ENCODE measurements at regions not wholly inside any gene's neighbourhood (a gene's known extent, or its start where the extent isn't known, plus 50 kb on each side); places are given as distances from the start of the nearest gene placed in this dataset.

GRCh38 chr7:67553378-67553777, 556.7 kb downstream of the TYW1 start:
- DNase-seq (ENCODE audit: low spot score): no peak

- no peak for DNase-seq (ENCODE audit: low spot score)
These were observed 558.4 kb downstream of the TYW1 start for GRCh38 chr7:67554986-67555385.

GRCh38 chr7:67564959-67565358, 568.3 kb downstream of the TYW1 start:
- no peak for DNase-seq (ENCODE audit: low spot score)

DNA sequence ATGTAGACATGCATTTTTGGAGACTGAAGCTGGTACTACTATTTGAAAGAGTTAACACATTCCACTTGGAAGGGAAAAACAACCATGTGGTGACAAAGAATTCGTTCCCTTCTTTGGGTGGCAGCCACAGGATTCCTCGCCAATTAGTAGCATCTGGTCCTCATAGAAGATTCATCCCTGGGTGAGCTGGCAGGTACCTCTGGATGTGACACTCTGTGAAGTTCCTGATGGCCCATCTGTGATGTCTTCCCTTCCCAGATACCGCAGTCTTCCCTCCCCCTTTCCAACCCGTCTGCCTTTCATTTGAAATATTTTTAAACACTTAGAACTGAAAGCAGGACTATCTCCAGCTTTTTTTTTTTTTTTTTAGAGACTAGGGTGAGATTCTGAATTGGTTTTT, 569.5 kb downstream of the TYW1 start:
- no peak for DNase-seq (ENCODE audit: low spot score)

- DNase-seq (ENCODE audit: low spot score): no peak
These were observed 574.5 kb downstream of the TYW1 start for GRCh38 chr7:67571026-67571545.

DNA sequence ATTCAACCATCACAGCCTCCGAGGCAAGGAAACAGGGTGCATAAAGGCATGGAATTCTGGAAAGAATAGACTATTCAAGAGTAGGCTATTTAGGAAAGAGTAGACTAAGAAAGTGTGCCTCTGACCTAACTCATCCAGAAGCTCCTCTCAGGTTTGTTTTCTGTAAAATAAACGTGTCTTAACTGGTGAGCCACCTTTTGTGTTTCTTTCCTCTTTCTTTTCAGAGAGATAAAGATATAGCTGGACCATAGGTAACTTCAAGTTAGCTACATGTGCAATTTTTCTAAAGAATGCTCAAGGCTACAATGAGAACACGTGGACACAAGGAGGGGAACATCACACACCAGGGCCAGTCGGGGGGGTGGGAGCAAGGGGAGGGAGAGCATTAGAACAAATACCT, 577.0 kb downstream of the TYW1 start:
- no peak for DNase-seq (ENCODE audit: low spot score)

GRCh38 chr7:67588631-67589030, 592.0 kb downstream of the TYW1 start:
- no peak for DNase-seq (ENCODE audit: low spot score)

- no peak for DNase-seq (ENCODE audit: low spot score)
These were observed 592.5 kb downstream of the TYW1 start for GRCh38 chr7:67589183-67589582.

DNA sequence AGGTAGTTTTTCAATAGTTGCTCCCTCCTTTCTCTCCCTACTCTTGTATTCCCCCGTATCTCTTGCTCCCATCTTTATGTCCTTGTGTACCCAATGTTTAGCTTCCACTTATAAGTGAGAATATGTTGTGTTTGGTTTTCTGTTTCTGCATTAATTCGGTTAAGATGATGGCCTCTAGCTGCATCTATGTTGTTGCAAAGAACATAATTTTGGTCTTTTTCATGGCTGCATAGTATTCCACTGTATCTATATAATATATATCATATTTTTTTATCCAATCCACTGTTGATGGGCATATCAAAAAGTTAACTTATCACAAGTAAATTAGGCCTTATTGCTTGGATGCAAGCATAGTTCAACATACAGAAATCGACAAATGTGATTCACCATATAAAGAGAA, 594.0 kb downstream of the TYW1 start:
- DNase-seq (ENCODE audit: low spot score): no peak

GRCh38 chr7:67593794-67594193, 597.2 kb downstream of the TYW1 start:
- no peak for DNase-seq (ENCODE audit: low spot score)

DNA sequence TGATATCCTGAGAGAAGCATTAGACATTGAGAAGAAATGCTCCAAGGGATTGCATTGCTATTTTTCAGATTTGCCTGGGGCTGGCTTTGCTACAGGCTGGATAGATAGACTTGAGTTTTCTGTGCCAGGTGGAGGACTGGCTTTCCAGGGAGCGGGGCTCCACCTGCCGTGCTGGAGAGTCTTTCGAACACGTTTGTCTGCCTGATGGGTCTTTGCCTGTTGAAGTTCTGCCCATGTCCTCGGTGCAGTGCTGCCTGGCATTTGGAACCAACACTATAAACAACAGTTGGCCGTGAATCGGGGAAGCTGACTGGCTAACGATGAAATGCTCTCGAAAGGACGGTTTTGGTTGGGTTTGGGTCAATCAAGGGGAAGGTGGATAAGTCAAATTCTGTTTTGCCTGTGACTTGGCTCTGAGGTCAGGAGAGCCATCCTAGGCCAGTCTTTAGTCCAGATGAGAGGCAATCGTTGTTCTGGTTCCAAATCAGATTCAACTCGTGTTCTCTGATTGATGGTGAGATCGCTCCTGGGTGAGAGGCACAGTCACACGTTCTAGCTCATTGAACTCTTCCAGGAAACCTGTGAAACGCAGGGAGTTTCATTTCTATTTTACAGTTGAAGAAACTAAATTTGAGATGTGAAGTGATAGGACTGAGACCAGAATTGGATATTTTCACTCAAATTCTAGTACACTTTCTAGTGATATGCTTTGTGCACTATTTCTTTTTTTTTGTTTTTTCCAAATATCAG, 599.0 kb downstream of the TYW1 start:
- DNase-seq (ENCODE audit: low spot score): no peak

DNA sequence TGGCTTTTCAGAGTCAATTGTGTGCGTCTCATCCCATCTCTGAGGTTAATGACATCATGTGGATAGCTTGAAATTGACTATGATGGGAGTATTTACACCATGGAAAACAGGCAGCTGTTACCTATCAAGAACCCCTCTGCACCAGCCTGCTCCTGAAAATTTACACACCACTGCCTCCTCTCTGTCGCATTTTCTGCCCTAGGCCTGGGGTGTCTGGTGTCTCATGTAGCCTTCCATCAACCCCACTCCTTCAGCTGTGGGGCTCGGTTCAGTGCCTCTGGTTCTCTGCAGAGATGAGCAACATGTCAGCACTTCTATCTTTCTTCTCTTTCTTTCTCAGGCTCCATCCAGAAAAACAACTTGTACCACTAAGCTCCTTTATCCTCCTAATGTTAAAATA, 600.5 kb downstream of the TYW1 start:
- DNase-seq (ENCODE audit: low spot score): no peak

DNA sequence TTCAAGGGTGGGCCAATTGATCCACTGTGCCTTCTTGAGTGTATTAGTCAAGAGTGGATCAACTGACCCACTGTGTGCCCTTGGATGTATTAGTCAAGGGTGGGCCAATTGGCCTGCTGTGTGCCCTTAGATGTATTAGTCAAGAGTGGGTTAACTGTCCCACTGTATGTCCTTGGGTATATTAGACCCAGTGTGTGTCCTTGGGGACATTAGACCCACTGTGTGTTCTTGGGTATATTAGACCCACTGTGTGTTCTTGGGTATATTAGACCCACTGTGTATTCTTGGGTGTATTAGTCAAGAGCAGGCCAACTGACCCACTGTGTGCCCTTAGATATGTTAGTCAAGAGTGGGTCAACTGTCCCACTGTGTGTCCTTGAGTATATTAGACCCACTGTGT, 601.8 kb downstream of the TYW1 start:
- DNase-seq (ENCODE audit: low spot score): no peak

DNA sequence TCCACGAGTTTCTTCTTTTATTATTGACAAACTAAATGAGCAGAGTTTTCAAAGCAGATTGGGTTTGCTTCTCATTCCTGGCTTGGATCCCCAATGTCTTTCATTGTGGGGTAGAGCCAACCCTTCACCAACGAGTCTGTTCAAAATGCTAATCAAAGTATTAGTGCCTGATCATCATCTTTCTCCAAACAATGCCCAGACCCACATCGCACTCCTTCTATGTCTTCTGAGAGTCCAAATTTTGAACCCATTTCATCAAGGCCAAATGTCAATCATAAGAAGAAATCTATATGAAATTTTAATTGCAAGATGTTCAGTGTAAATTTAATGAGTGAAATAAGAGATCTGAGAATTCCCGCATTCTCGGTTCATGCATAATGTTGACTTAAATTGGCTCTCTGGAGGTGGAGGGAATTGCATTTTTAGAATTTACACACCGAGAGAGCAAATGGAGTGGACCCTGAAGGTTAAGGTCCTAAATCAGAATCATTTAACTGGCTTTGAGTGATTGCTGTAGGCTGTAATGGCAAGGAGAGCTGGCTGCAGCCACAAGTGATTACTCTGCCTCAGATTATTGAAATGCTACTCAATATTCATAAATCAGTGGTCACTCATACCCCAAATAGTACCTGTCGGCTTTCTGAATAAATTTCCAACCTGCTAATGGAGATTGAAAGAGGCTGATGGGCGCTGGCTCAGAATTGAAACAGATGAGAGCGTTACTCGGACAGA, 602.9 kb downstream of the TYW1 start:
- no peak for DNase-seq (ENCODE audit: low spot score)

- DNase-seq (ENCODE audit: low spot score): no peak
These were observed 605.7 kb downstream of the TYW1 start for GRCh38 chr7:67602246-67602887.

DNA sequence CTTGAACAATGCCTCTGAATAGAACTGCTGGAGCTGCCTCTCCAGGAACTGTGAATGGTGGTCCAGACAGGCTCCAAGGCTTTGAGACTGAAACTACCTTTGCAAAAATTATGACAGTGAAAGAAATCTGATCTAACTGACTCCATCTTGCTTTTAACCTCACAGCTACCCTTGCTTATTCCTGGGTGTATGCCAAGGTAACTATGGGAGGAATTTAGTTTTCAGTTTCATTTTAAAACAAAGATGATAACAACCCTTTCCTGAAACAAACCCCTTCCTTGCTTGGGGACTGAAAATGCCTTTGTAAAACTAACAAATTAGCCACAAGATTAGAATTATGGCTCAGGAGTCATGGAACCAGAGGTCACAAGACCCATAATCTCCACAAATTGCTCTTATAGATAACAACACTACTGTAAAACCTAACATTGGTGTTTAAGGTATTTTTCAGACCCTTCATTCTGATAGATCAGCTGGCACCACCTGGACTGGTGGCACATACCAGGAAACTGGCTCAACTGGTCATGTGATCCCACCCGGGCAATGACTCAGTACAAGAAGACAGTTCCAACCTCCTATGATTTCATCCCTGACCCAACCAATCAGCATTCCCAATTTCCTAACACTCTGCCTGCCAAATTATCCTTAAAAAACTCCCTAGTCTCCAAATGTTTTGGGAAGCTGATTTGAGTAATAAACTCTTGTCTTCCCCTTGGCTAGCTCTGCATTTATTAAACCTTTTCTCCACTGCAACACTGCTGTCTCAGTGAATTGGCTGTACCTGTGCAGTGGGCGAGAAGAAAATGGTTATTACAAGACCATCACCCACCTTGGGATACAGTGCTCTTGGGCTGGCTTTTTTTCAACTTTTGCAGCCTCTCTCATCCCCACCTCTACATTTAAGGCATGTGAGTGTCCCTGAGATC, 608.1 kb downstream of the TYW1 start:
- DNase-seq (ENCODE audit: low spot score): no peak

DNA sequence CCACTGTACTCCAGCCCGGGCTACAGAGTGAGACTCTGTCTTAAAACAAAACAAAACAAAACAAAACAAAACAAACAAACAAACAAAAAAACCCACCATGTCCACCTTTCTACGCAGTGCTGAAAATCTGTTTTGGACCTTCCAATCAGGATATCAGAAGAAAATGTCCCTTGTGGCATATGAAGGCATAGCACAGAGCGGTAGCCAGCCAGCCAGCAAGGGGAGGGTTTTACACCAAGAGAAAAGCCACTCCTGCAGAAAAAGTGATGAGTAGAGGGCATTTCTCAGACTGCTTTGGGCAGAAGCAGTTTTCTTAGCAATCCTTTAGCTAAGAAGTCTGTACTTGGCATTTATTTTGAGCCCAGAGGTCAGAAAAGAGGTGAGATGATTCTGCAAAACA, 612.2 kb downstream of the TYW1 start:
- no peak for DNase-seq (ENCODE audit: low spot score)

GRCh38 chr7:67610897-67611296, 614.3 kb downstream of the TYW1 start:
- no peak for DNase-seq (ENCODE audit: low spot score)

DNA sequence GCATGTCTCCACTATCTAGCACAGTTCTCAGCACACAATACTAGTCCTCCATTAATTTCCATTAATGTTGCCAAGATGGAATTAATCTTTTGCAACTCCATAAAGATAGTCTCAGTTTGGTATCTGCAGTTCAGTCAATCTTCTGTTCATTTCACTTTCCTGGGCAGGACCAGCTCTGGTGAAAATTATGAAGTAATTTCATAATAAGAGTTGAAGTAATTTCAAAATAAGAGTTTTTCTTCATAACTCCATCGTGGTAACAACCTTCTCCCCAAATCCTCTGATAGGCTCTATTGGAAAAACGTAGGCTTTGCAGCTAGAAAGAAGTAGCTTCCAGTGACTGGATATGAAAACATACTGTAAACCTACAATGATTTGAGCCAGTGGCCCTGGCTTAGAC, 618.2 kb downstream of the TYW1 start:
- DNase-seq (ENCODE audit: low spot score): no peak

DNA sequence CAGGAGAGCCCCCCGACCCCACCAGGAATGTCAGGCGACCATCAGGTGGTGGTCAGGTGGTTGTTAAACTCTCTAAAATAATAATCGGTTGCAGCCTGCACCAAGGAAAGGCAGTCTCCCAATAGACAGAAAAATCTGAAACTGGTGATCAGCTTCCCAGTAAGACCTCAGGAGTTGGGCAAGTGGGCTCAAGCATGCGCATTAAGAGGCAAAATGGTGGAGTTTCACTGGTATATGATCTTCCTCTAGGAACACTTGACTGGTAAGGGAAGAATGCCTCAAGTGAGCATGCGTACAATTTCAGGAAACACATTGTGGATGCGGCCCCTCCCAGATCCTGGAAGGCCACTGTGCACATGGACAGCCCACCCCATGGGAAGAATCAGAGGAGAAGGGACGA, 619.9 kb downstream of the TYW1 start:
- DNase-seq (ENCODE audit: low spot score): no peak

DNA sequence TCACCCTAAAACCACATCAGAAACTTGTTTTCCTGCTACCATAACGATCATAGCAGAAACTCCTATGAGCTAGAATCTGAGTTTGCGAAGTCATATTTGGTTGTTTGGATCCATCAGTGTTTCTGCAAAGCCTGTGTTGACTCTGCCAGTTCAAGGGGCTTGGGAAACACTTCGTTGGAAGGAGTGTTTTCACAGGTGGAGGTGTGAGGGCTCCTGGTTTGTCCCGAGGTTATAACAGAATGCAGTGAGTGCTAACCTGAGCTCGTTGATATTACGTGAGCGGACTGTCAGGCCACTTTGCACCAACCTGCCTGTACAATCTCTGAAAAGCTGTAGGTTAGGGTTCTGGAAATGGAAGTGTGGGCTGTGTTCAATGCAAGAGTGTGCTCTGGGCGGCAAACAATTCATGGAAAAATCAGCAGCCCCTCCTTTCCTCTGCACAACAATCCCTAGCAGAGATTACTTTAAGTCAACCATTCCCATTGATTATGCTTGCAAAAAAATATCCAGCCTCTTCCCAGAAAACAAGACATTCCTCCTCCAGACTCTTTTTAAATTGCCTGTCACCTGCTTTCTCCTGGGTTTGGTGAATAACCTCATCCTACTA, 622.0 kb downstream of the TYW1 start:
- no peak for DNase-seq (ENCODE audit: low spot score)

GRCh38 chr7:67619175-67619574, 622.5 kb downstream of the TYW1 start:
- no peak for DNase-seq (ENCODE audit: low spot score)

Measured in globus pallidus (tissue), 1 donor.